PC-3 (cell line): ENCODE measurements at regions not wholly inside any gene's neighbourhood (a gene's known extent, or its start where the extent isn't known, plus 50 kb on each side); places are given as distances from the start of the nearest gene placed in this dataset.

Source experiments
- ATAC-seq: fragments of 200-7000 bp; cut with Tn5 transposase; 2 replicates; pipeline ENCODE4 v1.9.1; 2020; ENCODE audit warnings: mild to moderate bottlenecking, moderate library complexity
- BruUV-seq: library from RNA; stranded (reverse); fragments of 400-500 nt; replicated peaks from 2 replicates; lab custom pipeline; 2021; lab: Mats Ljungman, UMichigan
- CTCF ChIA-PET: fragments of 300-600 bp; sonication (Branson Sonifier 250); formaldehyde crosslinking; loops from one replicate; lab custom pipeline; 2022; ENCODE audit warnings: antibody characterized with exemption; lab: Charles Lee
- POLR2A ChIA-PET: fragments of 300-600 bp; sonication (Branson Sonifier 250); formaldehyde crosslinking; loops from one replicate; lab custom pipeline; 2022; ENCODE audit warnings: antibody characterized with exemption; ENCODE audit not compliant: unreplicated experiment; lab: Charles Lee
- DNase-seq: peaks from one replicate; pipeline ENCODE4 v3.0.0-alpha.2; 2015
- H2AFZ ChIP-seq: fragments of 300-600 bp; sonication (generic); 2 replicates; pipeline ENCODE4 v1.6.0; 2016; ENCODE audit warnings: antibody characterized with exemption, low read length
- H3F3A ChIP-seq: fragments of 300-600 bp; sonication (generic); one replicate; pipeline ENCODE4 v1.6.0; 2017; ENCODE audit warnings: antibody characterized with exemption, low read length, control low read depth, mild to moderate bottlenecking; ENCODE audit not compliant: unreplicated experiment
- H3K27ac ChIP-seq: fragments of 300-600 bp; sonication (generic); 2 replicates; pipeline ENCODE4 v1.5.1; 2016; ENCODE audit warnings: mild to moderate bottlenecking, low read length
- H3K27me3 ChIP-seq: fragments of 300-600 bp; sonication (generic); 2 replicates; pipeline ENCODE4 v1.6.1; 2016; ENCODE audit warnings: low read length, mixed read lengths
- H3K36me3 ChIP-seq: fragments of 300-600 bp; sonication (generic); 2 replicates; pipeline ENCODE4 v1.6.1; 2016; ENCODE audit warnings: low read depth, mixed run types, low read length, mixed read lengths
- H3K4me1 ChIP-seq: fragments of 300-600 bp; sonication (generic); 2 replicates; pipeline ENCODE4 v1.5.1; 2016; ENCODE audit warnings: low read length; ENCODE audit not compliant: insufficient read depth
- H3K4me2 ChIP-seq: fragments of 300-600 bp; sonication (generic); 2 replicates; pipeline ENCODE4 v1.6.0; 2016; ENCODE audit warnings: low read length
- H3K4me3 ChIP-seq: fragments of 300-600 bp; sonication (generic); 2 replicates; pipeline ENCODE4 v1.5.1; 2016; ENCODE audit warnings: mild to moderate bottlenecking, low read length, mixed read lengths
- H3K79me2 ChIP-seq: fragments of 300-600 bp; sonication (generic); 2 replicates; pipeline ENCODE4 v1.6.1; 2017; ENCODE audit warnings: low read length, mixed read lengths
- H3K9ac ChIP-seq: fragments of 300-600 bp; sonication (generic); 2 replicates; pipeline ENCODE4 v1.6.0; 2016; ENCODE audit warnings: mild to moderate bottlenecking, low read length
- H3K9me2 ChIP-seq: fragments of 300-600 bp; sonication (generic); replicated peaks from 2 replicates; pipeline ENCODE4 v1.6.1; 2016; ENCODE audit warnings: mixed run types, low read length, mixed read lengths
- H3K9me3 ChIP-seq: fragments of 300-600 bp; sonication (generic); 2 replicates; pipeline ENCODE4 v1.6.1; 2016; ENCODE audit warnings: low read length, mixed read lengths
- H4K20me1 ChIP-seq: fragments of 300-600 bp; sonication (generic); 2 replicates; pipeline ENCODE4 v1.6.1; 2016; ENCODE audit warnings: low read length, mixed read lengths
- CTCF ChIP-seq: fragments of 300-600 bp; sonication (generic); conservative IDR thresholded peaks from 2 replicates; pipeline ENCODE4 v1.5.1; 2017; ENCODE audit warnings: antibody characterized with exemption, low read depth, mild to moderate bottlenecking, low read length
- EZH2 ChIP-seq: fragments of 300-600 bp; sonication (generic); IDR thresholded peaks from one replicate; pipeline ENCODE4 v1.6.1; 2017; ENCODE audit warnings: antibody characterized with exemption, mild to moderate bottlenecking, low read length; ENCODE audit not compliant: unreplicated experiment
- EZH2phosphoT487 ChIP-seq: fragments of 300-600 bp; sonication (generic); IDR thresholded peaks from 2 replicates; pipeline ENCODE4 v1.6.1; 2018; ENCODE audit warnings: mild to moderate bottlenecking, antibody characterized with exemption, low read length, borderline replicate concordance
- intact Hi-C: fragments of 100-400 bp; cut with micrococcal nuclease; formaldehyde crosslinking; loops from 2 replicates; pipeline ENCODE4 v1.9.0; 2023

- Histone ChIP-seq H3K27ac (no peak overlapping the region), H3K36me3 (no peaks in the 10 kb centered on the region), H4K20me1 (no peaks in the 10 kb centered on the region), H2AFZ (no peak overlapping the region), H3K9me3 (no peaks in the 10 kb centered on the region), H3K79me2 (no peaks in the 10 kb centered on the region), H3K9ac (no peak overlapping the region), H3K9me2 (no peaks in the 10 kb centered on the region), H3K27me3 (peaks cover under 1% of the 10 kb centered on the region; the same call in 1 of the 2 replicates), H3K4me3 (no peak overlapping the region), H3K4me2 (no peak overlapping the region), H3F3A (no peaks in the 10 kb centered on the region), H3K4me1 (0 out of 2 replicates have a peak, but pooled peaks cover 6% of the 10 kb centered on the region)
- intact Hi-C loops = no loop called here
- TF ChIP-seq EZH2 (no peak), EZH2phosphoT487 (no peak)
- BruUV-seq = no TSS peak
- ChIA-PET CTCF (no interaction called here), POLR2A (no interaction called here)
- ATAC-seq (no peak), DNase-seq (no peak)
Observed at GRCh38 chr15:81502439-81502838, 128.4 kb upstream of the TMC3 start.

GRCh38 chr15:81500081-81500480 is 126.1 kb upstream of the TMC3 start:
- DNase-seq (no peak), ATAC-seq (no peak)
- Histone ChIP-seq H4K20me1 (no peaks in the 10 kb centered on the region), H3K36me3 (no peaks in the 10 kb centered on the region), H3K9ac (no peak overlapping the region), H3K4me3 (no peak overlapping the region), H2AFZ (no peak overlapping the region), H3K4me1 (0 out of 2 replicates have a peak, but pooled peaks cover 6% of the 10 kb centered on the region), H3K4me2 (no peak overlapping the region), H3K9me2 (no peaks in the 10 kb centered on the region), H3K9me3 (no peaks in the 10 kb centered on the region), H3K79me2 (no peaks in the 10 kb centered on the region), H3K27me3 (peaks cover 15% of the 10 kb centered on the region), H3F3A (no peaks in the 10 kb centered on the region), H3K27ac (no peak overlapping the region)
- intact Hi-C loops = no loop called here
- CTCF ChIA-PET = no interaction called here
- no TSS peak for BruUV-seq
- POLR2A ChIA-PET = no interaction called here
- TF ChIP-seq EZH2phosphoT487 (no peak), EZH2 (no peak), CTCF (no peak)

- H3K4me2 ChIP-seq = no peak overlapping the region
- intact Hi-C loops = no loop called here
- H3K4me3 ChIP-seq = no peak overlapping the region
- H3F3A ChIP-seq = no peaks in the 10 kb centered on the region
- peaks cover 25% of the 10 kb centered on the region for H3K27me3 ChIP-seq
- no peak overlapping the region for H2AFZ ChIP-seq
- DNase-seq = no peak
- POLR2A ChIA-PET = no interaction called here
- no TSS peak for BruUV-seq
- H3K9me2 ChIP-seq = no peaks in the 10 kb centered on the region
- H4K20me1 ChIP-seq = no peaks in the 10 kb centered on the region
- no peak for ATAC-seq
- H3K27ac ChIP-seq = no peak overlapping the region
- no peaks in the 10 kb centered on the region for H3K79me2 ChIP-seq
- H3K4me1 ChIP-seq = no peaks in the 10 kb centered on the region
- H3K9me3 ChIP-seq = no peaks in the 10 kb centered on the region
- no peak for TF ChIP-seq CTCF
- no peak for TF ChIP-seq EZH2phosphoT487
- TF ChIP-seq EZH2 = no peak
- no peaks in the 10 kb centered on the region for H3K36me3 ChIP-seq
- H3K9ac ChIP-seq = no peak overlapping the region
- CTCF ChIA-PET = no interaction called here
Observed at GRCh38 chr15:81498294-81498693, 124.3 kb upstream of the TMC3 start.
